GM12878 (cell line): ENCODE measurements at regions not wholly inside any gene's neighbourhood (a gene's known extent, or its start where the extent isn't known, plus 50 kb on each side); places are given as distances from the start of the nearest gene placed in this dataset.
A peak's percentile ranks its signal among the peaks of the same experiment; 100 is the strongest.

ENCODE experiments used
- ATAC-seq: fragments of 200-7000 bp; cut with Tn5 transposase; 3 replicates; pipeline ENCODE4 v1.9.1; 2020; ENCODE audit warnings: mild to moderate bottlenecking, moderate library complexity
- BruUV-seq: library from RNA; stranded (reverse); fragments of 400-500 nt; replicated peaks from 2 replicates; lab custom pipeline; 2021; lab: Mats Ljungman, UMichigan
- CTCF ChIA-PET: fragments of 300-600 bp; sonication (Branson Sonifier 250); formaldehyde crosslinking; extraction: SDS; loops from one replicate; lab custom pipeline; 2021; ENCODE audit warnings: inconsistent platforms; lab: Yijun Ruan, JAX
- POLR2A ChIA-PET: fragments of 350-600 bp; formaldehyde crosslinking; extraction: SDS; loops from one replicate; lab custom pipeline; 2021; ENCODE audit warnings: inconsistent platforms; lab: Charles Lee
- RAD21 ChIA-PET: fragments of 300-600 bp; sonication (Branson Sonifier 250); formaldehyde crosslinking; loops from one replicate; lab custom pipeline; 2023; ENCODE audit warnings: antibody characterized with exemption; ENCODE audit not compliant: unreplicated experiment; lab: Charles Lee
- SMC1A ChIA-PET: fragments of 300-600 bp; sonication (Branson Sonifier 250); formaldehyde crosslinking; loops from one replicate; lab custom pipeline; 2023; ENCODE audit not compliant: unreplicated experiment, uncharacterized antibody; lab: Charles Lee
- DNase-seq: peaks from one replicate; pipeline ENCODE4 v3.0.0-alpha.2; 2011; ENCODE audit warnings: low read depth, low spot score
- FAIRE-seq: peaks from 3 replicates; lab custom pipeline; 2011; peaks lifted over from hg19 to GRCh38; lab: Jason Lieb, UNC
- H2AFZ ChIP-seq: 2 replicates; pipeline ENCODE4 v1.6.0; 2011; ENCODE audit warnings: low read depth, low read length, control low read depth; ENCODE audit not compliant: control insufficient read depth
- H3K27ac ChIP-seq: 2 replicates; pipeline ENCODE4 v1.5.1; 2011; ENCODE audit warnings: control low read depth; ENCODE audit not compliant: control insufficient read depth, insufficient read depth
- H3K27me3 ChIP-seq, 2 experiments: replicated peaks in 1 of 2; 2 replicates each; pipeline versions ENCODE4 v1.6.0 to v1.6.1; 2011; ENCODE audit warnings: low read length in 1 of 2; ENCODE audit not compliant: control insufficient read depth in 2 of 2, insufficient read depth in 2 of 2
- H3K36me3 ChIP-seq, 2 experiments: 2 replicates each; pipeline ENCODE4 v1.5.1; 2011; ENCODE audit warnings: low read length in 1 of 2; ENCODE audit not compliant: control insufficient read depth in 2 of 2, insufficient read depth in 2 of 2
- H3K4me1 ChIP-seq: 2 replicates; pipeline ENCODE4 v1.6.1; 2011; ENCODE audit warnings: mild to moderate bottlenecking, low read length, moderate library complexity, mixed read lengths; ENCODE audit not compliant: control insufficient read depth, insufficient read depth
- H3K4me2 ChIP-seq: 2 replicates; pipeline ENCODE4 v1.6.0; 2011; ENCODE audit warnings: control low read depth; ENCODE audit not compliant: control insufficient read depth, insufficient read depth
- H3K4me3 ChIP-seq: fragments of 200-600 bp; sonication (generic); 2 replicates; pipeline ENCODE4 v1.5.1; 2016
- H3K79me2 ChIP-seq: 2 replicates; pipeline ENCODE4 v1.6.0; 2011; ENCODE audit warnings: low read length; ENCODE audit not compliant: control insufficient read depth, insufficient read depth
- H3K9ac ChIP-seq: 2 replicates; pipeline ENCODE4 v1.8.0; 2011; ENCODE audit warnings: low read length, control low read depth, mixed read lengths; ENCODE audit not compliant: control insufficient read depth, insufficient read depth
- H3K9me3 ChIP-seq: replicated peaks from 3 replicates; pipeline ENCODE4 v1.5.1; 2011; ENCODE audit warnings: mild to moderate bottlenecking, low read length; ENCODE audit not compliant: control insufficient read depth, insufficient read depth
- H4K20me1 ChIP-seq: 2 replicates; pipeline ENCODE4 v1.6.0; 2011; ENCODE audit not compliant: control insufficient read depth, insufficient read depth
- BMI1 ChIP-seq: fragments of 450-650 bp; IDR thresholded peaks from 2 replicates; pipeline ENCODE4 v1.6.1; 2016; ENCODE audit warnings: mild to moderate bottlenecking, moderate library complexity, borderline replicate concordance
- CBFB ChIP-seq: IDR thresholded peaks from 2 replicates; pipeline ENCODE4 v1.6.1; 2016; ENCODE audit warnings: antibody characterized with exemption, low read depth
- ESRRA ChIP-seq: IDR thresholded peaks from 2 replicates; pipeline ENCODE4 v1.6.1; 2012; ENCODE audit warnings: mild to moderate bottlenecking, low read length, improper control_type of control experiment
- EZH2 ChIP-seq: IDR thresholded peaks from 2 replicates; pipeline ENCODE4 v1.6.1; 2012; ENCODE audit warnings: low read depth, mild to moderate bottlenecking, control low read depth, inconsistent platforms, low read length, borderline replicate concordance; ENCODE audit not compliant: control insufficient read depth
- FOXK2 ChIP-seq: fragments of 450-650 bp; IDR thresholded peaks from 2 replicates; pipeline ENCODE4 v1.6.1; 2017; ENCODE audit warnings: mild to moderate bottlenecking, moderate library complexity
- IKZF2 ChIP-seq, 2 experiments: fragments of 450-650 bp; IDR thresholded peaks; 2 replicates each; pipeline ENCODE4 v1.6.1; 2017; ENCODE audit warnings: mild to moderate bottlenecking in 2 of 2, moderate library complexity in 2 of 2
- NFXL1 ChIP-seq: fragments of 450-650 bp; IDR thresholded peaks from 2 replicates; pipeline ENCODE4 v1.6.1; 2017; ENCODE audit warnings: antibody characterized with exemption, mild to moderate bottlenecking, borderline replicate concordance
- PAX5 ChIP-seq: IDR thresholded peaks from 2 replicates; pipeline ENCODE4 v1.6.1; 2011; ENCODE audit warnings: low read depth, low read length, borderline replicate concordance
- PAX8 ChIP-seq: fragments of 450-650 bp; IDR thresholded peaks from 2 replicates; pipeline ENCODE4 v1.6.1; 2017; ENCODE audit warnings: mild to moderate bottlenecking, moderate library complexity
- PRDM15 ChIP-seq: fragments of 450-650 bp; formaldehyde crosslinking; IDR thresholded peaks from 2 replicates; pipeline ENCODE4 v1.4.0; 2020; ENCODE audit warnings: mild to moderate bottlenecking, moderate library complexity
- RELB ChIP-seq: fragments of 450-650 bp; IDR thresholded peaks from 2 replicates; pipeline ENCODE4 v1.6.1; 2017; ENCODE audit warnings: low read depth, mild to moderate bottlenecking, moderate library complexity
- RUNX3 ChIP-seq: IDR thresholded peaks from 2 replicates; pipeline ENCODE4 v1.6.1; 2012; ENCODE audit warnings: low read length, inconsistent platforms
- SUZ12 ChIP-seq: fragments of 200-600 bp; sonication (generic); IDR thresholded peaks from one replicate; pipeline ENCODE4 v1.6.1; 2018; ENCODE audit warnings: antibody characterized with exemption, mild to moderate bottlenecking; ENCODE audit not compliant: unreplicated experiment
- WRNIP1 ChIP-seq: IDR thresholded peaks from 2 replicates; pipeline ENCODE4 v1.6.1; 2011; ENCODE audit warnings: low read depth, low read length, improper control_type of control experiment, borderline replicate concordance
- ZBTB4 ChIP-seq: fragments of 450-650 bp; formaldehyde crosslinking; IDR thresholded peaks from 2 replicates; pipeline ENCODE4 v1.4.0; 2022; ENCODE audit warnings: mild to moderate bottlenecking, moderate library complexity
- in situ Hi-C: fragments of 300-500 bp; cut with MboI; formaldehyde crosslinking; loops from 9 replicates; pipeline ENCODE4 v1.14.3; 2018; ENCODE audit warnings: mixed read lengths
- intact Hi-C: fragments of 100-400 bp; cut with micrococcal nuclease; formaldehyde crosslinking; loops from one replicate; pipeline ENCODE4 v1.14.2; 2022; ENCODE audit not compliant: unreplicated experiment

- TF ChIP-seq PRDM15 (no peak), SUZ12 (no peak), NFXL1 (no peak), BMI1 (no peak)
- TF ChIP-seq, all 136 proteins: peak for 0
Observed at GRCh38 chr10:123526356-123527064, 139.6 kb upstream of the GPR26 start (continued).

- no peak for DNase-seq
- H3K27me3 ChIP-seq: no peaks in the 10 kb centered on the region
- H4K20me1 ChIP-seq: no peaks in the 10 kb centered on the region
- H3K36me3 ChIP-seq: no peaks in the 10 kb centered on the region
- H3K4me3 ChIP-seq: no peak overlapping the region
- POLR2A ChIA-PET: no interaction called here
- SMC1A ChIA-PET: interaction anchor here (0.6 to 1.0 kb wide), 4 partner anchors 10 to 128 kb away, joined by 3 to 9 read pairs (median 5); no protein-coding TSS in a partner anchor
- in situ Hi-C loops (no loop called here), intact Hi-C loops (no loop called here)
- FAIRE-seq: peak; percentile 47
- H3K9me3 ChIP-seq: peaks cover 1% of the 10 kb centered on the region; the same call in 2 of the 3 replicates
- H2AFZ ChIP-seq: no peak overlapping the region
- no peak overlapping the region for H3K27ac ChIP-seq
- H3K79me2 ChIP-seq: no peaks in the 10 kb centered on the region
- RAD21 ChIA-PET: interaction anchor here (1.0 kb wide), 1 partner anchor 26 kb away, joined by 3 read pairs; no protein-coding TSS in a partner anchor
- BruUV-seq: no TSS peak
- H3K4me1 ChIP-seq: peaks cover 9% of the 10 kb centered on the region
- peak; percentile 42 for ATAC-seq
- H3K9ac ChIP-seq: no peak overlapping the region
- CTCF ChIA-PET: interaction anchor here (1.4 to 1.5 kb wide), 2 partner anchors 11 to 27 kb away, joined by 3 read pairs; no protein-coding TSS in a partner anchor
- no peak overlapping the region for H3K4me2 ChIP-seq
- TF ChIP-seq ZBTB4 (CRISPR knock-in tag) (no peak), IKZF2 (IDR thresholded peaks at IDR 0.05) (no peak), CBFB (no peak), PAX5 (no peak), EZH2 (no peak), FOXK2 (no peak), PAX8 (no peak), RUNX3 (no peak), ESRRA (no peak), WRNIP1 (no peak), RELB (no peak)
Observed at GRCh38 chr10:123527151-123527550, 139.0 kb upstream of the GPR26 start.
